Transverse colon (tissue), 3 donors: ENCODE measurements at regions not wholly inside any gene's neighbourhood (a gene's known extent, or its start where the extent isn't known, plus 50 kb on each side); places are given as distances from the start of the nearest gene placed in this dataset.

ENCODE experiments used
- EP300 ChIP-seq: sonication (generic); formaldehyde crosslinking; IDR thresholded peaks from one replicate; pipeline ENCODE4 v1.6.1; 2017; ENCODE audit warnings: antibody characterized with exemption, low read depth
- POLR2A ChIP-seq: fragments of 450-650 bp; IDR thresholded peaks from one replicate; pipeline ENCODE4 v1.6.1; 2016; ENCODE audit warnings: antibody characterized with exemption, mild to moderate bottlenecking, moderate library complexity
- TF ChIP-seq, protein P1 (sequence below), 5 experiments: fragments of 200-600 bp in 3 of 5; fragments of 450-650 bp in 2 of 5; sonication (generic) in 3 of 5; IDR thresholded peaks; 1 replicate in 2 of 5; 2 replicates in 3 of 5; pipeline ENCODE4 v1.5.1; 2016 to 2017; ENCODE audit warnings: antibody characterized with exemption in 5 of 5, inconsistent platforms in 3 of 5, mild to moderate bottlenecking in 2 of 5, moderate library complexity in 1 of 5

DNA sequence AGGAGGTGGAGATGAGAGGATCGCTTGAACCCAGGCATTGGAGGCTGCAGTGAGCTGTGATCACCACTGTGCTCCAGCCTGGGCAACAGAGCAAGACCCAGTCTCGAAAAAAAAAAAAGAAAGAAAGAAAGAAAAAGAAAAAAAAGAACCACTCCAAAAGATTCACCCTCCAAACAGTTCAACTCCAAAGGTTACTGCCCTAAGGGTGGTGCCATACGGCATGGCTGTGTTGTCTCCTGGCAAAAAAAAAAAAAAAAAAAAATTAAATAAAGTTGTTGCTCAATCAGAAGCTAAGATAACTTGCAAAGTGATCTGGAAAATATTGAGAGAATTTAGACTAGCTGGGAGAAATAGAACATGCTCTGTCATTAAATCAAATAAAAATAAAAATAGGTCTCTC lies 79.5 kb downstream of the KCTD15 start:
- TF ChIP-seq POLR2A (no peak), EP300 (no peak)
- TF ChIP-seq, protein P1, sequence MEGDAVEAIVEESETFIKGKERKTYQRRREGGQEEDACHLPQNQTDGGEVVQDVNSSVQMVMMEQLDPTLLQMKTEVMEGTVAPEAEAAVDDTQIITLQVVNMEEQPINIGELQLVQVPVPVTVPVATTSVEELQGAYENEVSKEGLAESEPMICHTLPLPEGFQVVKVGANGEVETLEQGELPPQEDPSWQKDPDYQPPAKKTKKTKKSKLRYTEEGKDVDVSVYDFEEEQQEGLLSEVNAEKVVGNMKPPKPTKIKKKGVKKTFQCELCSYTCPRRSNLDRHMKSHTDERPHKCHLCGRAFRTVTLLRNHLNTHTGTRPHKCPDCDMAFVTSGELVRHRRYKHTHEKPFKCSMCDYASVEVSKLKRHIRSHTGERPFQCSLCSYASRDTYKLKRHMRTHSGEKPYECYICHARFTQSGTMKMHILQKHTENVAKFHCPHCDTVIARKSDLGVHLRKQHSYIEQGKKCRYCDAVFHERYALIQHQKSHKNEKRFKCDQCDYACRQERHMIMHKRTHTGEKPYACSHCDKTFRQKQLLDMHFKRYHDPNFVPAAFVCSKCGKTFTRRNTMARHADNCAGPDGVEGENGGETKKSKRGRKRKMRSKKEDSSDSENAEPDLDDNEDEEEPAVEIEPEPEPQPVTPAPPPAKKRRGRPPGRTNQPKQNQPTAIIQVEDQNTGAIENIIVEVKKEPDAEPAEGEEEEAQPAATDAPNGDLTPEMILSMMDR (IDR thresholded peaks at IDR 0.05): no peak
